ENCODE measurements at regions not wholly inside any gene's neighbourhood (a gene's known extent, or its start where the extent isn't known, plus 50 kb on each side); places are given as distances from the start of the nearest gene placed in this dataset.

- DNase-seq, result no peak
Measured at GRCh38 chr21:39105341-39105765, 77.9 kb downstream of the PSMG1 start.

- DNase-seq, result no peak
Measured at GRCh38 chr21:39104911-39105310, 78.3 kb downstream of the PSMG1 start.

- no peak for DNase-seq
Measured at GRCh38 chr21:39103689-39104088, 79.6 kb downstream of the PSMG1 start.

GRCh38 chr21:39099859-39100258 is 83.4 kb downstream of the PSMG1 start:
- no peak for DNase-seq

GRCh38 chr21:39098696-39099200 is 84.5 kb downstream of the PSMG1 start:
- DNase-seq, result no peak

GRCh38 chr21:39097981-39098380 is 85.3 kb downstream of the PSMG1 start:
- DNase-seq, result no peak

GRCh38 chr21:39097335-39097861 is 85.9 kb downstream of the PSMG1 start:
- DNase-seq, result no peak

- DNase-seq, result no peak
Measured at GRCh38 chr21:39096754-39097153, 86.5 kb downstream of the PSMG1 start.

- DNase-seq, result no peak
Measured at GRCh38 chr21:39095681-39096080, 87.6 kb downstream of the PSMG1 start.

GRCh38 chr21:39094847-39095579 is 88.2 kb downstream of the PSMG1 start:
- no peak for DNase-seq

GRCh38 chr21:39094087-39094780 is 89.0 kb downstream of the PSMG1 start:
- no peak for DNase-seq

- no peak for DNase-seq
Measured at GRCh38 chr21:39093526-39093925, 89.7 kb downstream of the PSMG1 start.

GRCh38 chr21:39088831-39089380 is 94.3 kb downstream of the PSMG1 start:
- DNase-seq, result no peak

- DNase-seq, result no peak
Measured at GRCh38 chr21:39088031-39088370, 95.2 kb downstream of the PSMG1 start.

GRCh38 chr21:39087238-39088030 is 95.8 kb downstream of the PSMG1 start:
- DNase-seq, result no peak

- DNase-seq, result no peak
Measured at GRCh38 chr21:39086547-39086946, 96.7 kb downstream of the PSMG1 start.

GRCh38 chr21:39085843-39086405 is 97.3 kb downstream of the PSMG1 start:
- no peak for DNase-seq

- no peak for DNase-seq
Measured at GRCh38 chr21:39084979-39085729, 98.1 kb downstream of the PSMG1 start.

GRCh38 chr21:39084073-39084472 is 99.2 kb downstream of the PSMG1 start:
- no peak for DNase-seq

- no peak for DNase-seq
Measured at GRCh38 chr21:39083377-39084008, 99.8 kb downstream of the PSMG1 start.

- DNase-seq, result no peak
Measured at GRCh38 chr21:39082656-39083376, 100.4 kb downstream of the PSMG1 start.

All from CD4-positive, alpha-beta T cell treated with Interleukin-6 for 4 hours (primary cell).